ENCODE measurements at regions not wholly inside any gene's neighbourhood (a gene's known extent, or its start where the extent isn't known, plus 50 kb on each side); places are given as distances from the start of the nearest gene placed in this dataset.
A peak's percentile ranks its signal among the peaks of the same experiment; 100 is the strongest.
"Not testable (repeated sequence)": the region's sequence is repeated elsewhere in the genome, so short reads cannot be mapped to it uniquely, and the experiment has no call there.

- no peak overlapping the region for H3K9ac ChIP-seq (ENCODE audit: low read length)
- no peaks in the 10 kb centered on the region for H3K9me3 ChIP-seq (ENCODE audit: insufficient read depth, low read length)
- no peaks in the 10 kb centered on the region for H3K9me2 ChIP-seq (replicated peaks; ENCODE audit: insufficient read depth, low read length)
- no peaks in the 10 kb centered on the region for H3F3A ChIP-seq (ENCODE audit: insufficient read depth)
- H3K4me2 ChIP-seq (ENCODE audit: low read depth, low read length, poor library complexity, severe bottlenecking) = no peak overlapping the region
- no peak overlapping the region for H3K4me3 ChIP-seq (ENCODE audit: insufficient read depth, low read length, poor library complexity, severe bottlenecking)
- H3K27ac ChIP-seq (ENCODE audit: low read depth, low read length) = no peak overlapping the region
- no peaks in the 10 kb centered on the region for H4K20me1 ChIP-seq (ENCODE audit: low read depth, low read length)
- H3K79me2 ChIP-seq (ENCODE audit: insufficient read depth, low read length) = no peaks in the 10 kb centered on the region
- H2AFZ ChIP-seq (ENCODE audit: low read depth, low read length, severe bottlenecking) = no peak overlapping the region
- TF ChIP-seq, protein P1, sequence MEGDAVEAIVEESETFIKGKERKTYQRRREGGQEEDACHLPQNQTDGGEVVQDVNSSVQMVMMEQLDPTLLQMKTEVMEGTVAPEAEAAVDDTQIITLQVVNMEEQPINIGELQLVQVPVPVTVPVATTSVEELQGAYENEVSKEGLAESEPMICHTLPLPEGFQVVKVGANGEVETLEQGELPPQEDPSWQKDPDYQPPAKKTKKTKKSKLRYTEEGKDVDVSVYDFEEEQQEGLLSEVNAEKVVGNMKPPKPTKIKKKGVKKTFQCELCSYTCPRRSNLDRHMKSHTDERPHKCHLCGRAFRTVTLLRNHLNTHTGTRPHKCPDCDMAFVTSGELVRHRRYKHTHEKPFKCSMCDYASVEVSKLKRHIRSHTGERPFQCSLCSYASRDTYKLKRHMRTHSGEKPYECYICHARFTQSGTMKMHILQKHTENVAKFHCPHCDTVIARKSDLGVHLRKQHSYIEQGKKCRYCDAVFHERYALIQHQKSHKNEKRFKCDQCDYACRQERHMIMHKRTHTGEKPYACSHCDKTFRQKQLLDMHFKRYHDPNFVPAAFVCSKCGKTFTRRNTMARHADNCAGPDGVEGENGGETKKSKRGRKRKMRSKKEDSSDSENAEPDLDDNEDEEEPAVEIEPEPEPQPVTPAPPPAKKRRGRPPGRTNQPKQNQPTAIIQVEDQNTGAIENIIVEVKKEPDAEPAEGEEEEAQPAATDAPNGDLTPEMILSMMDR (IDR thresholded peaks at IDR 0.05; ENCODE audit: insufficient read depth, low read length, poor library complexity, severe bottlenecking) = no peak
- TF ChIP-seq EZH2phosphoT487 (conservative IDR thresholded peaks at IDR 0.05; ENCODE audit: low read length) = no peak
- H3K36me3 ChIP-seq (ENCODE audit: low read length) = no peaks in the 10 kb centered on the region
- no peaks in the 10 kb centered on the region for H3K27me3 ChIP-seq (ENCODE audit: low read length)
These were observed 122.0 kb upstream of the CCND2 start for GRCh38 chr12:4151362-4152121.

- not testable (repeated sequence) for H3K4me2 ChIP-seq (ENCODE audit: low read depth, low read length, poor library complexity, severe bottlenecking); H3K27me3 ChIP-seq (ENCODE audit: low read length); H3K79me2 ChIP-seq (ENCODE audit: insufficient read depth, low read length); H3K9me2 ChIP-seq (replicated peaks; ENCODE audit: insufficient read depth, low read length); H3K4me3 ChIP-seq (ENCODE audit: insufficient read depth, low read length, poor library complexity, severe bottlenecking); H3F3A ChIP-seq (ENCODE audit: insufficient read depth); H4K20me1 ChIP-seq (ENCODE audit: low read depth, low read length); H3K36me3 ChIP-seq (ENCODE audit: low read length); H2AFZ ChIP-seq (ENCODE audit: low read depth, low read length, severe bottlenecking); H3K9me3 ChIP-seq (ENCODE audit: insufficient read depth, low read length); H3K9ac ChIP-seq (ENCODE audit: low read length); H3K27ac ChIP-seq (ENCODE audit: low read depth, low read length)
These were observed 123.2 kb upstream of the CCND2 start for GRCh38 chr12:4150355-4150754.

GRCh38 chr12:4148418-4149056, 125.0 kb upstream of the CCND2 start:
- H3K27ac ChIP-seq (ENCODE audit: low read depth, low read length) = peak overlapping the region; percentile 36; the same call in 1 of the 2 replicates
- TF ChIP-seq, protein P1 (IDR thresholded peaks at IDR 0.05; ENCODE audit: insufficient read depth, low read length, poor library complexity, severe bottlenecking) = no peak
- TF ChIP-seq EZH2phosphoT487 (conservative IDR thresholded peaks at IDR 0.05; ENCODE audit: low read length) = no peak
- H3K4me2 ChIP-seq (ENCODE audit: low read depth, low read length, poor library complexity, severe bottlenecking) = peak overlapping the region; percentile 9

GRCh38 chr12:4147031-4147481, 126.5 kb upstream of the CCND2 start:
- H3K9me2 ChIP-seq (replicated peaks; ENCODE audit: insufficient read depth, low read length) = no peaks in the 10 kb centered on the region
- no peak overlapping the region for H3K4me3 ChIP-seq (ENCODE audit: insufficient read depth, low read length, poor library complexity, severe bottlenecking)
- H3K9me3 ChIP-seq (ENCODE audit: insufficient read depth, low read length) = no peaks in the 10 kb centered on the region
- no peak overlapping the region for H3K27ac ChIP-seq (ENCODE audit: low read depth, low read length)
- H2AFZ ChIP-seq (ENCODE audit: low read depth, low read length, severe bottlenecking) = no peak overlapping the region
- no peaks in the 10 kb centered on the region for H3F3A ChIP-seq (ENCODE audit: insufficient read depth)
- no peaks in the 10 kb centered on the region for H3K36me3 ChIP-seq (ENCODE audit: low read length)
- no peaks in the 10 kb centered on the region for H3K79me2 ChIP-seq (ENCODE audit: insufficient read depth, low read length)
- H4K20me1 ChIP-seq (ENCODE audit: low read depth, low read length) = no peaks in the 10 kb centered on the region
- H3K9ac ChIP-seq (ENCODE audit: low read length) = no peak overlapping the region
- TF ChIP-seq, protein P1 (IDR thresholded peaks at IDR 0.05; ENCODE audit: insufficient read depth, low read length, poor library complexity, severe bottlenecking) = no peak
- TF ChIP-seq EZH2phosphoT487 (conservative IDR thresholded peaks at IDR 0.05; ENCODE audit: low read length) = no peak
- H3K27me3 ChIP-seq (ENCODE audit: low read length) = no peaks in the 10 kb centered on the region
- no peak overlapping the region for H3K4me2 ChIP-seq (ENCODE audit: low read depth, low read length, poor library complexity, severe bottlenecking)

More at GRCh38 chr12:4148418-4149056, 125.0 kb upstream of the CCND2 start:
- Histone ChIP-seq H3K4me3 (ENCODE audit: insufficient read depth, low read length, poor library complexity, severe bottlenecking) (no peak overlapping the region), H2AFZ (ENCODE audit: low read depth, low read length, severe bottlenecking) (no peak overlapping the region), H3K79me2 (ENCODE audit: insufficient read depth, low read length) (no peaks in the 10 kb centered on the region), H4K20me1 (ENCODE audit: low read depth, low read length) (no peaks in the 10 kb centered on the region), H3K9me3 (ENCODE audit: insufficient read depth, low read length) (no peaks in the 10 kb centered on the region), H3F3A (ENCODE audit: insufficient read depth) (no peaks in the 10 kb centered on the region), H3K9ac (ENCODE audit: low read length) (no peak overlapping the region), H3K9me2 (replicated peaks; ENCODE audit: insufficient read depth, low read length) (no peaks in the 10 kb centered on the region), H3K27me3 (ENCODE audit: low read length) (no peaks in the 10 kb centered on the region), H3K36me3 (ENCODE audit: low read length) (no peaks in the 10 kb centered on the region)

Measured in SU-DHL-6 (cell line).